GM10248 (cell line): ENCODE measurements at regions not wholly inside any gene's neighbourhood (a gene's known extent, or its start where the extent isn't known, plus 50 kb on each side); places are given as distances from the start of the nearest gene placed in this dataset.
"Not testable (repeated sequence)": the region's sequence is repeated elsewhere in the genome, so short reads cannot be mapped to it uniquely, and the experiment has no call there.

Experiments
- CTCF ChIA-PET: fragments of 300-600 bp; sonication (Branson Sonifier 250); formaldehyde crosslinking; extraction: SDS; loops from one replicate; lab custom pipeline; 2021; ENCODE audit warnings: antibody characterized with exemption; lab: Yijun Ruan, JAX
- POLR2A ChIA-PET: fragments of 350-650 bp; sonication (Branson Sonifier 250); formaldehyde crosslinking; extraction: SDS; loops from one replicate; lab custom pipeline; 2020; ENCODE audit warnings: antibody characterized with exemption; lab: Yijun Ruan, JAX
- DNase-seq: peaks from one replicate; pipeline ENCODE4 v3.0.0; 2012; ENCODE audit errors: extremely low spot score
- TF ChIP-seq, protein P1 (sequence below): IDR thresholded peaks from 2 replicates; pipeline ENCODE4 v1.5.1; 2012; ENCODE audit warnings: mild to moderate bottlenecking, low read depth; ENCODE audit errors: extremely low read depth, missing control alignments, control extremely low read depth

- no peak for DNase-seq
- TF ChIP-seq, protein P1, sequence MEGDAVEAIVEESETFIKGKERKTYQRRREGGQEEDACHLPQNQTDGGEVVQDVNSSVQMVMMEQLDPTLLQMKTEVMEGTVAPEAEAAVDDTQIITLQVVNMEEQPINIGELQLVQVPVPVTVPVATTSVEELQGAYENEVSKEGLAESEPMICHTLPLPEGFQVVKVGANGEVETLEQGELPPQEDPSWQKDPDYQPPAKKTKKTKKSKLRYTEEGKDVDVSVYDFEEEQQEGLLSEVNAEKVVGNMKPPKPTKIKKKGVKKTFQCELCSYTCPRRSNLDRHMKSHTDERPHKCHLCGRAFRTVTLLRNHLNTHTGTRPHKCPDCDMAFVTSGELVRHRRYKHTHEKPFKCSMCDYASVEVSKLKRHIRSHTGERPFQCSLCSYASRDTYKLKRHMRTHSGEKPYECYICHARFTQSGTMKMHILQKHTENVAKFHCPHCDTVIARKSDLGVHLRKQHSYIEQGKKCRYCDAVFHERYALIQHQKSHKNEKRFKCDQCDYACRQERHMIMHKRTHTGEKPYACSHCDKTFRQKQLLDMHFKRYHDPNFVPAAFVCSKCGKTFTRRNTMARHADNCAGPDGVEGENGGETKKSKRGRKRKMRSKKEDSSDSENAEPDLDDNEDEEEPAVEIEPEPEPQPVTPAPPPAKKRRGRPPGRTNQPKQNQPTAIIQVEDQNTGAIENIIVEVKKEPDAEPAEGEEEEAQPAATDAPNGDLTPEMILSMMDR: no peak
- CTCF ChIA-PET: interaction anchor here (1.1 kb wide), 1 partner anchor 52 kb away, joined by 3 read pairs; no protein-coding TSS in a partner anchor
- POLR2A ChIA-PET: no interaction called here
These were observed 167.0 kb upstream of the EDNRB start for GRCh38 chr13:78085434-78086225.

DNA sequence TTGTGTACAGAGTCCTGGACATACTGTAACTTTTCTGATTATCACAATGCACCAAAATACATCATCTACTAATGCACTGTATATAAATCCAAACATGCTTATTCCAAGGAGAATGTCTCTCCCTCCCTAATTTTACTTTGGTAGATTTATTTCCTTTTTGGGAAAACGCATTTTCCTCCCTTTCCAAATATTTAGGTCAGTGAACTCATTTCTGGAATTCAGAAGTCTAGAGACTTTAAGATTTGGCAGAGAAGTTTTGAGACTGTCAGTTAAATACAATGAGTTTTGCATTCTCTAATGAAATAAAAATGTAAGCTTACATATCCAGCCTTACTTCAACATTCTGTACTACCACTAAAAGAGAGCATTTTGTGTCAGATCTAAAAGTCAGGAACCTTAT is 165.8 kb upstream of the EDNRB start:
- TF ChIP-seq, protein P1: no peak
- ChIA-PET CTCF (no interaction called here), POLR2A (no interaction called here)
- no peak for DNase-seq

DNA sequence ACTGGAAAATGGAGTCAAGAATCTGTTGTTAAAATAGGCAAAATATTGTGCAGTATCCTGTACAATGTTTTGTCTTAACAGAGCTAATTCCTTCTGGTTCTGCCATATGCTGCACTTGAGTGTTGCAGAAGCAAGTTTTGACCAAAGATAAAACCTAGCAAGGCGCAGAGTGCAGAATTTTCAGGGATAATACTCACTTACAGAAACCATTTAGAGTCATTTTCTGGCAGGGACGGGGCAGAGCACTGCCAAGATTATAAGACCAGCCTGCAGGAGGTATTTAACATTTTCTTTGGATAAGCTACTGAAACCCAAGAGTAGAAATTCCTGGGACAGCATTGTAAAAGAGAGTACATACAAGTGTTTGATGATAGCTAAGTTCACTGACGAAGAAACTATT is 159.5 kb upstream of the EDNRB start:
- POLR2A ChIA-PET: no interaction called here
- TF ChIP-seq, protein P1: no peak
- no peak for DNase-seq
- CTCF ChIA-PET: interaction anchor here (0.7 to 1.1 kb wide), 3 partner anchors 8 to 43 kb away, joined by 3 read pairs; no protein-coding TSS in a partner anchor

- no peak for DNase-seq
- ChIA-PET CTCF (no interaction called here), POLR2A (no interaction called here)
- TF ChIP-seq, protein P1: no peak
These were observed 148.7 kb upstream of the EDNRB start for GRCh38 chr13:78067290-78067689.

DNA sequence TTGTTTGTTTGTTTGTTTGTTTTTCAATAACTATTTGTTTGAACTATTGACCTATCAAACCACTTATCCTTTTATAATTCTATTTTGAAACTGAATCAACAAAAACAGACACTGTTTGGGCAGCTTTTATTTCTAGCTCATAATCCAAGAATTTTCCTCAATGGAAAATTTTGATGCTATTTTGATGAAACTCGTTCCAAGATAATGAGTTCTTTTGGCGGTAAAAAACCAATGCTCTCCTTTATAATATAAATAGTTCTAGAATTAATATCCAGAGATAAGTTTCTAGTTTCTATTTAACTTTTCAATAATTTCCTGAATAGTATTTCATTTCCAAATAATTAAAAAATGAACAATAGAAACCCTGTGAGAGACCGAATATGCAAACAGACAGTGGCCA is 146.5 kb upstream of the EDNRB start:
- TF ChIP-seq, protein P1: no peak
- POLR2A ChIA-PET: no interaction called here

GRCh38 chr13:78061806-78062205 is 143.2 kb upstream of the EDNRB start:
- ChIA-PET CTCF (no interaction called here), POLR2A (no interaction called here)
- TF ChIP-seq, protein P1: no peak
- DNase-seq: no peak

More for the DNA sequence above, 146.5 kb upstream of the EDNRB start:
- DNase-seq: no peak
- CTCF ChIA-PET: no interaction called here

GRCh38 chr13:78060966-78061365 is 142.3 kb upstream of the EDNRB start:
- ChIA-PET POLR2A (no interaction called here), CTCF (no interaction called here)
- DNase-seq: no peak
- TF ChIP-seq, protein P1: no peak

- DNase-seq, CTCF ChIA-PET, POLR2A ChIA-PET: not testable (repeated sequence)
These were observed 138.2 kb upstream of the EDNRB start for GRCh38 chr13:78056865-78057264.
